ENCODE measurements at regions not wholly inside any gene's neighbourhood (a gene's known extent, or its start where the extent isn't known, plus 50 kb on each side); places are given as distances from the start of the nearest gene placed in this dataset.

DNA sequence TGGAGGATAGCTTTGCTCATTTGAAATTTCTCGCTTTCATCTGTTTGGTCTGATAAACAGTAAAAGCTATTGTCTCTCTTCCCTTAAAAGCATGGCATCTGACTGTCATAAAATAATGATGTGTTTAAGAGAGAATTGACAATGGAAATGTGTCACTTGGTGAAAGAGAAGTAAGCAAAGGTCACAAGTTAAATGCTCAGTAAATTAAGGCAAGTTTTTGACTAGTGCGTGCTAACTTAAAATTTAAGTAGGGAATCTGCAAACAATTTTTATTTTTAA is 161.6 kb upstream of the ANKRD50 start:
- TF ChIP-seq, protein P1, sequence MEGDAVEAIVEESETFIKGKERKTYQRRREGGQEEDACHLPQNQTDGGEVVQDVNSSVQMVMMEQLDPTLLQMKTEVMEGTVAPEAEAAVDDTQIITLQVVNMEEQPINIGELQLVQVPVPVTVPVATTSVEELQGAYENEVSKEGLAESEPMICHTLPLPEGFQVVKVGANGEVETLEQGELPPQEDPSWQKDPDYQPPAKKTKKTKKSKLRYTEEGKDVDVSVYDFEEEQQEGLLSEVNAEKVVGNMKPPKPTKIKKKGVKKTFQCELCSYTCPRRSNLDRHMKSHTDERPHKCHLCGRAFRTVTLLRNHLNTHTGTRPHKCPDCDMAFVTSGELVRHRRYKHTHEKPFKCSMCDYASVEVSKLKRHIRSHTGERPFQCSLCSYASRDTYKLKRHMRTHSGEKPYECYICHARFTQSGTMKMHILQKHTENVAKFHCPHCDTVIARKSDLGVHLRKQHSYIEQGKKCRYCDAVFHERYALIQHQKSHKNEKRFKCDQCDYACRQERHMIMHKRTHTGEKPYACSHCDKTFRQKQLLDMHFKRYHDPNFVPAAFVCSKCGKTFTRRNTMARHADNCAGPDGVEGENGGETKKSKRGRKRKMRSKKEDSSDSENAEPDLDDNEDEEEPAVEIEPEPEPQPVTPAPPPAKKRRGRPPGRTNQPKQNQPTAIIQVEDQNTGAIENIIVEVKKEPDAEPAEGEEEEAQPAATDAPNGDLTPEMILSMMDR (IDR thresholded peaks at IDR 0.05; ENCODE audit: low read depth, low read length, poor library complexity, severe bottlenecking) = no peak
- no peak for TF ChIP-seq EZH2phosphoT487 (IDR thresholded peaks at IDR 0.05; ENCODE audit: borderline replicate concordance, low read length)

Data from DOHH2 (cell line).